Parathyroid adenoma (tissue), 2 donors: ENCODE measurements at regions not wholly inside any gene's neighbourhood (a gene's known extent, or its start where the extent isn't known, plus 50 kb on each side); places are given as distances from the start of the nearest gene placed in this dataset.

ENCODE experiments used
- H2AFZ ChIP-seq: fragments of 300-600 bp; sonication (generic); one replicate; pipeline ENCODE4 v1.7.0; 2017; ENCODE audit warnings: antibody characterized with exemption, mild to moderate bottlenecking
- H3K27ac ChIP-seq: fragments of 300-600 bp; sonication (generic); one replicate; pipeline ENCODE4 v1.7.0; 2017
- H3K27me3 ChIP-seq: fragments of 300-600 bp; sonication (generic); one replicate; pipeline ENCODE4 v1.7.0; 2017; ENCODE audit warnings: low read length; ENCODE audit not compliant: control insufficient read depth, insufficient read depth
- H3K36me3 ChIP-seq: fragments of 300-600 bp; sonication (generic); one replicate; pipeline ENCODE4 v1.7.0; 2017; ENCODE audit warnings: low read length; ENCODE audit not compliant: control insufficient read depth, insufficient read depth
- H3K4me1 ChIP-seq: fragments of 300-600 bp; sonication (generic); one replicate; pipeline ENCODE4 v1.7.0; 2017; ENCODE audit warnings: control low read depth
- H3K4me2 ChIP-seq: fragments of 300-600 bp; sonication (generic); one replicate; pipeline ENCODE4 v1.7.0; 2017; ENCODE audit warnings: low read length
- H3K4me3 ChIP-seq: fragments of 300-600 bp; sonication (generic); one replicate; pipeline ENCODE4 v1.7.0; 2017; ENCODE audit warnings: low read depth, low read length
- H3K79me2 ChIP-seq: fragments of 300-600 bp; sonication (generic); one replicate; pipeline ENCODE4 v1.7.0; 2017; ENCODE audit warnings: control low read depth
- H3K9ac ChIP-seq: fragments of 300-600 bp; sonication (generic); one replicate; pipeline ENCODE4 v1.7.0; 2017; ENCODE audit warnings: mild to moderate bottlenecking
- H3K9me3 ChIP-seq: fragments of 300-600 bp; sonication (generic); one replicate; pipeline ENCODE4 v1.7.0; 2017; ENCODE audit warnings: low read length; ENCODE audit not compliant: control insufficient read depth
- TF ChIP-seq, protein P1 (sequence below): fragments of 300-600 bp; sonication (generic); IDR thresholded peaks from one replicate; pipeline ENCODE4 v1.7.0; 2017; ENCODE audit warnings: antibody characterized with exemption, mild to moderate bottlenecking
- donor health status: primary hyperparathyroidism.

- Histone ChIP-seq H3K27me3 (no peaks in the 10 kb centered on the region), H3K4me2 (no peak overlapping the region), H3K4me1 (no peaks in the 10 kb centered on the region), H3K9me3 (no peaks in the 10 kb centered on the region), H3K9ac (no peak overlapping the region), H3K79me2 (no peaks in the 10 kb centered on the region), H2AFZ (no peak overlapping the region), H3K4me3 (no peak overlapping the region), H3K27ac (no peak overlapping the region), H3K36me3 (peaks cover 2% of the 10 kb centered on the region)
- TF ChIP-seq, protein P1, sequence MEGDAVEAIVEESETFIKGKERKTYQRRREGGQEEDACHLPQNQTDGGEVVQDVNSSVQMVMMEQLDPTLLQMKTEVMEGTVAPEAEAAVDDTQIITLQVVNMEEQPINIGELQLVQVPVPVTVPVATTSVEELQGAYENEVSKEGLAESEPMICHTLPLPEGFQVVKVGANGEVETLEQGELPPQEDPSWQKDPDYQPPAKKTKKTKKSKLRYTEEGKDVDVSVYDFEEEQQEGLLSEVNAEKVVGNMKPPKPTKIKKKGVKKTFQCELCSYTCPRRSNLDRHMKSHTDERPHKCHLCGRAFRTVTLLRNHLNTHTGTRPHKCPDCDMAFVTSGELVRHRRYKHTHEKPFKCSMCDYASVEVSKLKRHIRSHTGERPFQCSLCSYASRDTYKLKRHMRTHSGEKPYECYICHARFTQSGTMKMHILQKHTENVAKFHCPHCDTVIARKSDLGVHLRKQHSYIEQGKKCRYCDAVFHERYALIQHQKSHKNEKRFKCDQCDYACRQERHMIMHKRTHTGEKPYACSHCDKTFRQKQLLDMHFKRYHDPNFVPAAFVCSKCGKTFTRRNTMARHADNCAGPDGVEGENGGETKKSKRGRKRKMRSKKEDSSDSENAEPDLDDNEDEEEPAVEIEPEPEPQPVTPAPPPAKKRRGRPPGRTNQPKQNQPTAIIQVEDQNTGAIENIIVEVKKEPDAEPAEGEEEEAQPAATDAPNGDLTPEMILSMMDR = no peak
Measured at GRCh38 chr14:94897082-94897481, 127.2 kb upstream of the GSC start.

DNA sequence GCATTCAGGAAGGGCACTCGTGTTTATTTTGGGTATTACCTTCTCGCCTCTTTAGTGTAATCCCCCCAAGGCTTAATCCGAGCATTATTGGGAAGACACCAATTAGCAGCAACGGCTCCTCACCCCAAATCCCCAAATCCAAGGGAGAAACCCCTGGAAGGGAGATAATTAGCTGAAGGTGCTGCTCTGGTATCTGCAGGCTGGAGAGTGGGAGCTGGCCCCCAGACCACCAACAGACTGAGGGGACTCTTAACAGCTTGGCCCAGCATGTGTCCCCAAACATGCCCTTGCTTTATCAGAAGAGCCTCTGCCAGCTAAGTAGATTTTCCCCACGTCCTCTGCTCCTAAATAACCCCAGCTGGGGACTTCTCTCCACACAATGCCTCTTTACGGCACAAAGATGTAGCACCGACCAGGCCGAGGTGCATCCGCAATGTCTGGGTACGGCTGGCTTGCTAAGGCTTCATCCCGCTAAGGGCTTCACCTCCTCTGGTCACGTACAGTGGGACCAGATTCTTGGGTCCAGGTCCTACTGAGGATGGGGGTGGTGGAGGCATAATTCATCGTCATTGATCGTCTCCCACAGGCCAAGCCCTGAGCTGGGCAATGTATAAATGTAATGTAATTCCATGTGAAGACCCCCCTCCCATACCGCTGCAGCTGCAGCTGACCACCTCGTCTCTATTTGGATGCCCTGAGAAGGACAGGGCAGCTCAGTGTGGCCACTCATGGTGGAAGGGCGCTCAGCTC, 123.7 kb upstream of the GSC start:
- H3K4me2 ChIP-seq = no peak overlapping the region
- H3K27ac ChIP-seq = no peak overlapping the region
- H3K9ac ChIP-seq = no peak overlapping the region
- TF ChIP-seq, protein P1 = no peak
- no peaks in the 10 kb centered on the region for H3K9me3 ChIP-seq
- peaks cover 2% of the 10 kb centered on the region for H3K36me3 ChIP-seq
- no peaks in the 10 kb centered on the region for H3K4me1 ChIP-seq
- H3K79me2 ChIP-seq = no peaks in the 10 kb centered on the region
- H3K4me3 ChIP-seq = no peak overlapping the region
- H3K27me3 ChIP-seq = no peaks in the 10 kb centered on the region
- H2AFZ ChIP-seq = no peak overlapping the region

GRCh38 chr14:94890785-94891184, 120.9 kb upstream of the GSC start:
- Histone ChIP-seq H3K36me3 (peaks cover 2% of the 10 kb centered on the region), H3K9me3 (no peaks in the 10 kb centered on the region), H3K4me3 (no peak overlapping the region), H3K4me2 (no peak overlapping the region), H3K9ac (no peak overlapping the region), H3K79me2 (no peaks in the 10 kb centered on the region), H3K27me3 (no peaks in the 10 kb centered on the region), H3K27ac (no peak overlapping the region), H3K4me1 (no peaks in the 10 kb centered on the region), H2AFZ (no peak overlapping the region)
- TF ChIP-seq, protein P1 = no peak

GRCh38 chr14:94889520-94890312, 119.8 kb upstream of the GSC start:
- Histone ChIP-seq H3K9ac (no peak overlapping the region), H3K4me2 (no peak overlapping the region), H3K4me3 (no peak overlapping the region), H3K36me3 (no peaks in the 10 kb centered on the region), H2AFZ (no peak overlapping the region), H3K79me2 (no peaks in the 10 kb centered on the region), H3K4me1 (peaks cover 7% of the 10 kb centered on the region), H3K9me3 (no peaks in the 10 kb centered on the region), H3K27me3 (no peaks in the 10 kb centered on the region), H3K27ac (no peak overlapping the region)
- TF ChIP-seq, protein P1 = no peak
